A673 (cell line): ENCODE measurements at regions not wholly inside any gene's neighbourhood (a gene's known extent, or its start where the extent isn't known, plus 50 kb on each side); places are given as distances from the start of the nearest gene placed in this dataset.

Experiments
- EZH2 ChIP-seq: fragments of 200-600 bp; sonication (generic); IDR thresholded peaks from 2 replicates; pipeline ENCODE4 v1.6.1; 2017; ENCODE audit warnings: borderline replicate concordance, low read depth, mild to moderate bottlenecking, mixed read lengths, antibody characterized with exemption, low read length; ENCODE audit not compliant: poor library complexity, severe bottlenecking
- TF ChIP-seq, protein P1 (sequence below): fragments of 300-800, 200-600 bp; sonication (generic); conservative IDR thresholded peaks from 2 replicates; pipeline ENCODE4 v1.5.1; 2017; ENCODE audit warnings: low read depth, mild to moderate bottlenecking, antibody characterized with exemption, low read length, moderate library complexity, mixed read lengths

DNA sequence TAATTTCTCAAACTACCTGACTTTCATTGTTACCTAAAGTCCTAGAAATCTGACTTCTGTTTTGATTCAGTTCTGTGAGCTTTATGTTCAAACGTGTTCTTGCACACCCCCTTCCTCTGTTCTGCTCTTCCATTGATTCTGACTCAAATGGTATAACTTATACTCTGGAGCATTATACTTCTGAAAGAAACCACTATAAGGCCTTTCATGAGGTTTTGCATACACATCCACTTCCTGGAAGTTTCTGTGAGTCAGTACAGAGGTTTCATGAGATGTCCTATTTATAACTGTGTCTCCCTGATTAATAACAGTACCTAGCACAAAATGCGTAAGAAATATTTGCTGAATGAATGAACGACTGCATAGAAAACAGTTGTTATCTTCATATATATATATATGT is 540.2 kb upstream of the CT83 start:
- TF ChIP-seq, protein P1, sequence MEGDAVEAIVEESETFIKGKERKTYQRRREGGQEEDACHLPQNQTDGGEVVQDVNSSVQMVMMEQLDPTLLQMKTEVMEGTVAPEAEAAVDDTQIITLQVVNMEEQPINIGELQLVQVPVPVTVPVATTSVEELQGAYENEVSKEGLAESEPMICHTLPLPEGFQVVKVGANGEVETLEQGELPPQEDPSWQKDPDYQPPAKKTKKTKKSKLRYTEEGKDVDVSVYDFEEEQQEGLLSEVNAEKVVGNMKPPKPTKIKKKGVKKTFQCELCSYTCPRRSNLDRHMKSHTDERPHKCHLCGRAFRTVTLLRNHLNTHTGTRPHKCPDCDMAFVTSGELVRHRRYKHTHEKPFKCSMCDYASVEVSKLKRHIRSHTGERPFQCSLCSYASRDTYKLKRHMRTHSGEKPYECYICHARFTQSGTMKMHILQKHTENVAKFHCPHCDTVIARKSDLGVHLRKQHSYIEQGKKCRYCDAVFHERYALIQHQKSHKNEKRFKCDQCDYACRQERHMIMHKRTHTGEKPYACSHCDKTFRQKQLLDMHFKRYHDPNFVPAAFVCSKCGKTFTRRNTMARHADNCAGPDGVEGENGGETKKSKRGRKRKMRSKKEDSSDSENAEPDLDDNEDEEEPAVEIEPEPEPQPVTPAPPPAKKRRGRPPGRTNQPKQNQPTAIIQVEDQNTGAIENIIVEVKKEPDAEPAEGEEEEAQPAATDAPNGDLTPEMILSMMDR, result no peak
- no peak for TF ChIP-seq EZH2
